ENCODE measurements at regions not wholly inside any gene's neighbourhood (a gene's known extent, or its start where the extent isn't known, plus 50 kb on each side); places are given as distances from the start of the nearest gene placed in this dataset.
A peak's percentile ranks its signal among the peaks of the same experiment; 100 is the strongest.

DNA sequence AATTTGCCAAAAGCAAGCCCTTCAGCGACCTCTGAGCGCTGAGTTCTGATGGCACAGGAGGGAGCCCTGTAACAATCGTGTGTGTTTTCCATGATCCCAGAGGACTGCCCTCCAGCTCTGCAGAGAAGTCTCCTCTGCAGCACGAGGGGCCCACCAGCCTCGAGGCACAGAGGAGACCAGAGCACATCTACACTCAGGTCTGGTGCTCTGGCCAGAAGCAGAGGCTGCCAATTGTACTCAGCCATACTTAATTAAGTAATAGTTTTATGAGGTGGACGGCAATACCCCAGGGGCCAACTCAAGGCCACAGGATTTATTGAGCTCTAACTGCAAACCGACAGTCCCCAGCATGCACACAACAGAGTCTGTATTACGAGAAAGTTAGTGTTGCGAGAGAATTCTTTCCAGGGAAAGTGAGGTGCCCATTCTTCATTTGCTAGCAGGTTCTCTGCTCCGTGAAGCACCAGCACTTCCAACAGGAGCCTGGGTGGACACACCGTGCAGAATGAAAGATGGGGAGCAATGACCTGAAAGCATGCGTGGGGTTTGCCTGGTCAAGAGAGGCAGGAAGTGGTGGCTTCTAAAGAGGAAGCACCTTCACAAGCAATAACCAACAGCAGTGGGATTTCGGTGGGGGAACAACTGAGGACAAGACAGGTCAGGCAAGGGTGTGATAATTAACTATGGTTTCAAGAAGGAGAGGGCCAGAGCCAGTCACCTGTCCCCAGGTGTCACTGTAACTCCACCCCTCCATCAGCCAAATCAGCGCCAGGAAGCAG, 92.8 kb upstream of the FOXC1 start:
- DNase-seq: no peak

DNA sequence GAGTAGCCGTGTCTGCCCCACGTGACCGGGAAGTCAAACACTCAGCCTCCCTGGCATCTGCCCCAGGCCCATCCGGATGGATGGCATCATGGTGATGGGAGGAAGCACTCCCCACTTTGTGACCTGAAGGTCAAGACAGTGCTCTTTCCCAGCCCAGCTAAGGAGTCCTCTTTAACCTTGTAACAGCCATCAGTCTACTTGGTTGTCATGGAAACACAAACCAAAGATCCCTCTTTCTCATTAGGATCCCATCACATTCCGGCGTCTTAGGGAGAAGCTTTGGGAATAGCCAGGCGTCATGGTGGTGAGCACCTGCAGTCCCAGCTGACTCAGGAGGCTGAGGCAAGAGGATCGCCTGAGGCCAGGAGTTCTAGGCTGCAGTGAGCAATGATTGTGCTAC, 90.9 kb upstream of the FOXC1 start:
- no peak for DNase-seq

DNA sequence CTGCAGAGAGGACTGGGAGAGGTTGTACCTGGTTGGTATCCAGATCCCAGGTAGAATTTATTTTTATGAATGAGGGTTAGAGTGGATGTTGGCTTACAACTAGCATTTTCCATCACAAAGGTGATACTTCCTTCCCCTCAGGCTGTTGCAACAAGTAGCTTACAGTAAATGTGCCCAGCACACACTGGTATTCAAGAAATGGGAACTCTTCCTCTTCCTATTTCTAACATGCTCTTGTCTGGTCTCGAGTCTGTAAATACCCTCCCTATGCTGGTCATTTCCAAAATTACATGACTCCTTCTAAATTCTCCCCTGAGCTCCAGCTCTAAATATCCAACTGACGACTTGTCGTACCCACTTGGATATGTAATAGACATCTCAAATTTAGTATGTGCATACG, 90.1 kb upstream of the FOXC1 start:
- no peak for DNase-seq

DNA sequence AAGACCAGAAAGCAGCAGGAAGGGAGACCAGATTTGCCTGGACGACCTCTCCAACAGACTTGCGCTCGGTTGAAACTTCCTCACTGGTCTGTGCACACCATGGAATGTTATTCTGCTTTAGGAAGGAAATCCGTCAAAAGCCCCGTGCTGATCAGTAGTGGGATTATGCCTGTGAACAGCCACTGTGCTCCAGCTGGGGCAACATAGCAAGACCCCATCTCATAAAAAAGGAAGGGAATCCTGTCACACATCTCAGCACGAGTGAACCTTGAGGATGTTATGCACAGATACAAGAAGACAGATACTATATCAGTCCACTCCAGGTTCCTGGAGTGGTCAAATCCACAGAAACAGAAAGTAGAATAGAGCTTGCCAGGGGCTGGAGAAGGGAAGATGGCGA, 86.9 kb upstream of the FOXC1 start:
- DNase-seq: no peak

DNA sequence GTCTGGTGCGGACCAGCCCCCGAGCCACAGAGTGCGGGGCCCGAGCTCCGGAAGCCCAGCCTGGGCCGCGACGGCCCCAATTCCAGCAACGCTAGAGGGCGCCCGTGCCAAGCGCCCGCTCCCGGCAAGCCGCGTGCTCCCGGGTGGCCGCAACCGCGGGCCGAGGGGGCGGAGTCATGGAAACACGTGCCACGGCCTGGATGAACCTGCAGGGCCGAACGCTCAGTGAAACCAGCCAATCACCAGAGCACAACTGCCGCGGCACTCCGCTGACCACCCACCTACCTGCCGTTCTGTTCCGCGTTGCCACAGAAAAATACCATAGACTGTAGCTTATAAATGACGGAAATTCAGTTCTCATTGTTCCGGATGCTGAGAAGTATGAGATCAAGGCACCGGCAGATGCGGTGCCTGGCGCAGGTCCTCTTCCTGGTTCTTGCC, 85.7 kb upstream of the FOXC1 start:
- DNase-seq: peak; percentile 68

DNA sequence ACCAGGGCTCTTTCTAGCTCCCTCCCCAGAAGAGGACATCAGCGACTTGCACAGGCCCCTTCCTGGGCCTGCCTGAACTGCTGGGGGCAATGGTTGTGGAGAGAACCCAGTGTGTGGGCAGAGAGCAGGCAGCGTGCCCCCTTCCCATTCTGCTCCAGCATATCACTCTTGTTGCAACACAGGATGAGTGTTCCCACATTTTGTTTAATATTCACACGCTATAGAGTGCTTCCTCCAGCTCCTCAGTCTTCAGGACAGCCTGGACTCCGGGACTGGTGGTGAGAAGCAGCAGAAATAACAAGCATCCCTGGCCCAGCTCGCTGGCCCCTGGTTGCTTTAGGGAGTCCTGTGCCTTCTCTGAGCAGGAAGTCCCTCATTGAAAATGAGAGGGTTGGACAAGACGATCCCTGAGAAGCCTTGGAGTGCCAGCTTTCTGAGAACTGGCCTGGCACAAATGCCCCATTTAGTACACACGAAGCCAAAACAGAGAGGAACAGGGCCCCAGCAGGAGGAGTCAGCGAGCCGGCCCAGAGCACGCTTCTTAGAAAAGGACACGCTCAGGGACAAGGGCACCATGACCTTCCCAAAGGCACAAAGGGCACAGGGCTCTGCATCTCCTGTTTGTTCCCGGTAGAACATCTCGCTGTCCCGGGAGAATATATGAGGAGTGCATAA, 84.2 kb upstream of the FOXC1 start:
- no peak for DNase-seq

DNA sequence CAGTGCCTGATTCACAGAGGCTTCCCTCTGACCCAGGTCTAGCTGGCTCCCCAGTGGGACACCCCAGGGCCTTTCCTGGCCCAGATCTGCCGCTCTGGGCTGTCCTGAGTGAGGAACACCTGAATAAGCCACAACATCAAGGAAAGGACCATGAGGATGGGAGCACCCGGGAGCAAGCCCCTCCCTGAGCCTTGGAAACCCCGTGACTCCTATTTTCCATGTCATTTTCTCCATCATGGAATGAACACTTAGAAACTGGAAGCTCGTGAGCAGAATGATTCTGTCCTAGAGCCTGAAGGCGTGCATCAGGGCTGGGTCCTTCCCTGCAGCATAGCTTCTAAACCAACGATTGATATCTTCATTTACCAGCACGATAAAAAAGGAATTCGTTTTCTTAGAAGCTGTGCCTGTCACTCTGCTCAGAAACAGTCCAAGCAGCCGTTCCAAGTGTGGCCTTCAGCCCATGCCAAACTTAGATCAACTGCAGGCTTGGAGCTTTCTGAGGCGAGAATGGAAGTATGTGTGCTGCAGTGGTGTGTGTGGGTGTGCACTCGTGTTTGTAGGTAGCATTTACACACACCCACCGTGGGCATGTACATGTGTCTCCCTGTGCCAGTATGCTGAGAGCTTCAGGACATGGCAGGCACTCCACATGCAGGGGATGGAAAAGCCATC, 83.2 kb upstream of the FOXC1 start:
- DNase-seq: no peak

DNA sequence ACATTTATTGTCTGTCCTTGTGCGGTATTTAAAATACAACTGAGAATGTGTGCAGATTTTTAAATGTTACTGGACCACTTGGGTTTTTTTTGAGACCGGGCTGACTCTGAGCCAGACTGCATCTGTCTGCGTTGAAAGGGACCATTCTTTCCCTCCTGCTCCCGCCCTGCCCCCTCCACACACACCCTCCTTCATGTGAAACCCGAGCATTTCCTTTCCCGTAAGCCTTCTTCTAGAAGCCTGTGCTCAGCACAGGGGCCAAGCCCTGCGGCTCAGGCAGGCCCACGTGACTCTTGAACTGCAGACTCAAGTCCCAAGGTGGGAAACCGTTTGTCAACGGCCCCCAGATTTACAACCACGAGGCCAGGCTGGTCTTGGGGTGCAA, 82.7 kb upstream of the FOXC1 start:
- no peak for DNase-seq

DNA sequence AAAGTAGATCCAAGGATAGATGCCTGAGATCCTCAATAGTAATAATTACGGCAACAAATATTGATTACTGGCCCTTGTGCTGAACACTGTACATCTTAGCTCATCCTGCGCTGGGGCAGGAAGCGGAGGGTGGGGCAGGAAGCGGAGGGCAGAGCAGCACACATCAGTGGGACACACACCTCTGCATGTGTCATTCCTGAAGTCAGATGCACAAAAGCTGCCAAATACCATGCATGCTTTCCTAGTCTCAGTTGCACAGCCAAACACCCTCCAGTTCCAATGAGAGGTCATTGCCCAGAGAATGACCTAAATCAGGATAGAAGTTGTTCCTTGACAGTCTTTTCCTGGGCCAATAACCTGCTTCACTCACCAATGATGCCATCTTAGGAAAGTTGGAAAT, 74.4 kb upstream of the FOXC1 start:
- DNase-seq: peak; percentile 10

DNA sequence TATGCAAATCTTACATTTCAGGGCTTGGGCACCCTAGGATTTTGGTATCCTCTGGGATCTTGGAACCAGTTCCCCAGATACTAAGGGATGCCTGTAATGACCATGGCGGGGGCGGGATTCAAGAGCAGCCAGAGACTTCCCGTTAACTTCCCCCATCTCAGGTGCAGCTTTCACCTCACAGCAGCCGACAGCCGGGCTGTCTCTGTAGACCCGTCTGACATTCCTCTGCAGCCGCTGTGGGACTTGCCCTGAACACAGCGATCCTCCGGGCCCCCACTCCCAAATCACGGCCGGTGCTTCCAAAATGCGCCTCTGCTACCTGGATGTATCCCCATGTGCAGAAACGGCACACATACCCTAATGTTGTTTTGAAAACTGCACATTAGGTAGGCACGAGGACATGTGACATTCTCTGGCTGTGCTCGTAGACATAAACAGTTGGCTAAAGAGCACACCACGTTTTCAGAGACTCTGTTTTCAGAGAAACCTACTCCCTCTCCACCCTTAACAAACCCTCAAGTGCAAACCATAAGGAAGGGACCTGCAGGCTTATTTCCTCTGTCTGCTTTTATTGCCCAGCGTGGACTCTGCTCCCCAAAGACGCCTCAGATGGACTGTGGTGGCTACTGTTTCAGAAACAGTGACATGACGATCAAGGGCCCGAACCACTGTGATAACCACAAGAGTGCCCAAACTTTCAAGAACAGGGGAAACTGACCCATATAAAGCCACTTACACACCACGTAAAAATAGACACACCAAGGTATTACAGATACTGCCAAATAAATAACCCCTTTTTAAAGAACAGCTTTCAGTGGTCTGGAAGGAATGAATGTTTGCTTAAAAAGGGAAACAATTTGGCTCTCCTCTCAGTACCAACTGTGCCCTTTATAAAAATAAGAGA, 72.9 kb upstream of the FOXC1 start:
- no peak for DNase-seq

DNA sequence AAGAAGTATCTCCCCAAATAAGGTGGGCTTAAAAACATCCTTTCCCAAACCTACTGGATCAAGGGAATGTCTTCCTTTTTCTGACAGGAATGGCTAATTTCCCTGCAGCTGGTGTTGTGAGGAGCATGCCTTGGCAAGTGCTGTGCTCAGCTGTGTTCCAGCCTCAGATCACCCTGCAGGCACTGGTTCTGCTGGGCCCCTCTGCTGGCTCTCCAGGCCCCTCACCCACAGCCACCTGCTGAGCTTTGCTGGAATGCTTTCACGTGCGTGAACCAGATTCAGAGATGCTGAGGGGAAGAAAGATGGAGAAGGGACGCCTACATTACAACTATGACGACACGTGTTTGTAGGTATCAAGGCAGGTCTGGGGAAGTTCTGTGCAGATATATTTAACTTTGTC, 71.3 kb upstream of the FOXC1 start:
- DNase-seq: no peak

DNA sequence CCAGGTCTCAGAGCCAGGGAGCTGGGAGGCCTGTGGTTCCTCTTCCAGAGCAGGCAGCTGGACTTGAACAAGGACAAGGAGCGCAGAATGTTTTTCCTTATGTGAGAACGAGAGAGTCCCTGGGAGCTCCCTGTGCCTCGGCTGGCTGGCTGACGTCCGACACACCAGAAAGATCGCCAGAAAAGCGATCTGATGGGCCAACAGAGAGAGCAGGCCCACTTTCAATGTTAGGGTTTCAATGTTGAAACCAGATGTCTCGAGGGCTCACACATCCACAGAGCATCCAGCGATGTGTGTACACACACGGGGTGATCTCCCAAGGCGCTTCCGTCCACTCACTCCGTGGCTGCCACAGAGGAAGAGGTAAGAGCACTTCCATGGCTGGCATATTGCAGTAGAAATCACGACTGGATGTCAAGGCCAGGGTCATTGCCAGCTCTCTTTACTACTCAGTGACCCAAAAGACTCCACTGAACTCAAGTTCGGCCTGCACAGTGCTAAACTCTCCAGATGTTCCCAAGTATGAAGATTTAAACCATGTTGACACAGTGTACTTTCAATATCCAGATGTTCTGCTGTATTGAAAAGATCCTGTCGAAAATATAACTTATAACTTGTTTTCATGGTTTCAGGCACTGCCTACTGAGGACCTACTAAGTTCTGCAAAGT, 70.8 kb upstream of the FOXC1 start:
- DNase-seq: no peak

DNA sequence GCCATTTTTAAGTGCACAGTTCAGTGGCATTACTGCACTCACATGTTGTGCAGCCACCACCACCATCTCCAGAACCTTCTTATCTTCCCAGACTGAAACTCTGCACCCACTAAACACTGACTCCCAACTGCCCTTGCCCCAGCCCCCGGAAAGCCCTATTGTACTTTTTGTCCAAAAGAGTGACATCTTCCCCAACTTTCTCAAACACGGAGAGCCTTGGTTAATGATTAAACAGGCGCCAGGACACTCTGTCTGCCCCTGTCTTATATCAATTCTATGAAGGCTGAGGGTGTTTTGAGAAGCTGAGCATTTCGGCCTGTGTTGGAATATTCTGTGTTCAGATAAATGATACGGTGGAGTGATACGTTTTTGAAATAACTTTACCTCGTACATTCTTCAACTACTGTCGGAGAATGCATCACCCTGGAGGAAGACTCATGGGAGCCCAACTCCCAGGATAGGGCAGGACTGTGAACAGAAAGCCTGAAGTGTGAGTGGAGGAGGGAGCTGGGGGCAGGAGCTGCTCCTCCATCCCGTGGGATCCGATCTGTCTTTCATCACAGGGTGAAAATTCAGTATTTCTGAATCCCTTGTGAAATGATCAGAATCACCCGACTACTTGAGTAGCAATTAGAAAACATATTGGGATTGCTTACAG, 68.7 kb upstream of the FOXC1 start:
- no peak for DNase-seq

DNA sequence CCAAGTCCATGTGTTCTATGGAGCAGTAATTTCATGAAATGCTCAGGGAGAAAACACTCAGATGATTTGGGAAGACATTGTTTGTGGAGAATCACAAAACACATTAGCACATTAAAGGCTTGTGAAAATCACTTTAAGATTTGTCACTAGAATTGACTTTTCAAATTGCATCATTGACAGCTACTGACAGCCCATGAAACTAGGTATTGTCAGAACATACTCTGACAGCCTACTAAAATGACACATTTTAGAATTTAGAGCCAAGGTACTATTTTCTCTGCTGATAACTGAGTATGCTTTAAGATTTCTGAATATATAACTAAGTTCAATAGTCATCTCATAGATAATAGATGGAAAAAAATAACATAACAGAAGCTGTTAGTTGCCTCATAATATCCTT, 67.4 kb upstream of the FOXC1 start:
- no peak for DNase-seq

DNA sequence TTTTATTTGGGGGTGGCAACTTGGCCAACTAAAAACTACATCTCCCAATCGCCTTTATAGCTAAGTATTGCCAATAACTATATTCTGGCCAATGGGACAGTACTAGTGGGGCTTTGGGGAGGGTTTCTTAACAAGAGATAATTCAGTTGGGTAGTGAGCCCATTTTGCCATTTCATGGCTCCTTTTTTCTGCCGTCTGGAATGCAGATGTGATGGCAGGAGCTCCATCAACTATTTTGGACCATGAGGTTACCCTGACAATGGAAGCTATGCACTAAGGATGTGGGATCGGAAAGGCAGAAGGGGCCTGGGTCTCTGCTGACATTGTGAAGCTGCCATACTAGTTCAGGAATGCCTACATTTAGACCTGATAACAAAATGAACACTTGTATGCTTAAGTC, 67.0 kb upstream of the FOXC1 start:
- no peak for DNase-seq

DNA sequence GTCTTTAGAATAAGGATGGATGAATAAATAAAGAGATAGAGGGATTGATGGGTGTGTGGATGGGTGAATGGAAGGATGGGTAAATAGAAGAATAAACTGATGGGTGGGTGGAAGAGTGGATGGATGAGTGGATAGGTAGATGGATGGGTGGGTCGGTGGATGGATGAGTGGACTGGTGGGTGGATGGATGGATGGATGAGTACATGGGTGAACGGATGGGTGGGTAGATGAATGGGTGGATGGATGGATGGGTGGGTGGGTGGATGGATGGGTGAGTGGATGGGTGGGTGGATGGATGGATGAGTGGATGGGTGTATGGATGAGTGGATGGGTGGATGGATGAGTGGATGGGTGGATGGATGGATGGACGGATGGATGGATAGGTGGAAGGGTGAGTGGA, 65.7 kb upstream of the FOXC1 start:
- no peak for DNase-seq

DNA sequence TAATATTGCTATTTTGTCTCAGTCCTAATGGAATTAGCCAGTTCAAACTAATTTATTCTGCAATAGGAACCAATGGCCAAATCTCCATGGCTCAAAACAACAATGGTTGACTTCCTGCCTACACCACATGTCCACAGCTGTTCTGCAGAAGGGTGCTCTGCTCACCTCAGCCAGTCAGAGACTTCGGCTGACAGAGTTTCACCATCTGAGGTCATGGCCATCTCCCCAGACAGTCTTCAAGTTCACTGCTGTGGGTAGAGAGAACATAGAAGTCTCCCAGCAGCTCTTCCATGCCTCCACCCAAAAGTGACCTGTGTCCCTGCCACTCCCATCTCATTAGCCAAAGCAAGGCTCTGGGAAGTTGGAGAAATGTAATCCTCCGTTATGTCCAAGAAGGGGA, 65.1 kb upstream of the FOXC1 start:
- DNase-seq: no peak

DNA sequence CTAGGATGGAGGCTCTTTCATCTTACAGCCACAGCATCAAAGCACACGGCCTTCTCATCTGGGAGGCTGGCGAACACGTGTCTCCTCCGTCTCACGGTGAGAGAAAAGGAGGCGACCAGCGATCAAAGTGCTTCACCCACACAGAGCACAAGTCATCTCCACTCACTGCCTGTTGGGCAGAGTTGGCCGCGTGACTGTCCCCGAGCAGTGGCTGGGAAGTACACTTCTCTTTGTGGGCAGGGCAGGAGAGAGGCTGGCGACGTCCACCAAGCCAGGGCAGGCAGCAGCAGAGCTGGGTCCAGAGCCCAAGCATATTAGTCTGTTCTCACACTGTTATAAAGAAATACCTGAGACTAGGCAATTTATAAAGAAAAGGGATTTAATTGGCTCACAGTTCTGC, 64.1 kb upstream of the FOXC1 start:
- DNase-seq: no peak

DNA sequence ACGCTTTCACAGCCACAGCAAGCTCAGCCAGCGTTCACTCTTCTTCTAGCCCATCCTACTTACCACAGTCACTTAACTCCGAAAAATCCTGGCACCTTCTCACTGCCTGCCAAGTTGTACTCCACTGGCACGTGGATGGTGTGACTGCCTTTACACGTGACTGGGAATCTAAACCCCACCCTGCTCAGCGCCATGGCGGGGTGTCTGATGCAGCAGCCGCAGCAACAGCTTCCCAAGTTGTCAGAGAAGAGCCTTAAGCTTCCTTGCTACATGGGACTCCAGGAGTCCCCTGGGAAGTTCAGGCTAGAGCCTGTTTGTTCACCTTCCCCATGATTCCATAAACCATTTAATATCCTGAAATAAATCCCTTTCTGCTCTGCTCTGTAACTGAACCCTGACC, 61.9 kb upstream of the FOXC1 start:
- no peak for DNase-seq

DNA sequence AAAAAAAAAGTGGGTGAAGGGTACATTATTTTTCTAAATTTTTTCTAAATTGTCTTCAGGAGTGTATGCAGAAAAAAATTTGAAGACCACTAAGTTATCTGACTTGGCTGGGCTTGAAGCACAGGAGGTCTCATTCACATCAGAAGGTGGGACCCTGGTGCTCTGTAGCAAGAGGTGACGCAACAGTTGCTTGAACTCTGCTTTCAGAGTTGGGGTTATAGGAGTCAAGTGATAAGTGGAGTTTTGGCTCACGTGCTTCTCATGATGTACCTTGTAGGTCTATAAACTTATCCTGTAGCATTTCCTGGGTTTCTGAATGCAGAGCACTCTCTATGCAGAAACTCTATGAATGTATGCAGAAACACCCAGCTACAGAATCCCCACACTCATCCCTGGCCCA, 58.5 kb upstream of the FOXC1 start:
- no peak for DNase-seq

DNA sequence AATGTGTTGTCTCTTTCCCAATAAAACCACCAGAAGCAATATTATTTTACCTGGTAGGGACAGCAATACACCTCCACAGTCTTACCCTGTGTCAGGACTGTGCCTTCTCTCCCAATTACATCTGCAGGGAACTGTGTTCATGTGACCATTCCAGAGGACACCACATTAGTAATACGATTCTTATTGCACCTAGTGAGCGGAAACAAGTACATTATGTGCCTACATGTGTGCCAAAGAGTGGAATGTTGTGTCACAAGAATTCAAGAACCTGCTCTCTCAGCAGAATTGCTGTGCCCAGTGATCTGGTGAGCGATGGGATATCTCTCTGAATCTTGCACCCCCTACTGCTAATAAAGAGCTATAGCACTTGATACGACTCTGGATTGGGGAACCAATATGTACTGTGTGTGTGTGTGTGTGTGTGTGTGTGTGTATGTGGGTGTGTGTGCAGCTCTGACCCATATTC, 57.4 kb upstream of the FOXC1 start:
- DNase-seq: no peak

DNA sequence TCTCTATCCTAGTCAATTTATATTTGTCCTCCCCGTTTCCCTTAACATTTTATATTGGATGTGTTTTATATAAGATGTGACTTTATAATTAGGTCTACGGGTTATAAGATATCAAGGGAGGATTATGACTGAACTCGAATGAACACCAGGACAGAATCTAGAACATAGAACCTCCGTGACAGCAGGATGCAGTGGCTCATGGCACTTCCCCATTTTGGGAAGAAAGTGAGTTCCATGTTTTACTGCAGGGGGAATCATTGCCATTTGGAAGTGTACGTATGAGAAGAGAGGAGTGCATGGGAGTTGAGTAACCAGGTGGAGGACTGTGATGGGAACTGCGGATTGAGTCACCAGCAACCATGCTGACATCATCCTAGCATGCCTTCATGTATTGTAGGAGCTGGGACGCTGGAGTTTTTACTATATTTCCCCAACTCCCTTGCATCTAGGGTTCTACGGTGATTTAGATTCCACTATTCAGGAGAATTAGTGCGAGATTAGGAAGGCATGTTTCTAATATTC, 56.1 kb upstream of the FOXC1 start:
- DNase-seq: no peak
